Colonic mucosa (tissue), 4 donors: ENCODE measurements at regions not wholly inside any gene's neighbourhood (a gene's known extent, or its start where the extent isn't known, plus 50 kb on each side); places are given as distances from the start of the nearest gene placed in this dataset.

Source experiments
- DNase-seq: peaks from one replicate; pipeline ENCODE4 v3.0.0-alpha.2; 2020
- H3K27ac ChIP-seq: fragments of 200-600 bp; one replicate; pipeline ENCODE4 v1.8.0; 2021
- H3K27me3 ChIP-seq: fragments of 200-600 bp; one replicate; pipeline ENCODE4 v1.8.0; 2021
- H3K36me3 ChIP-seq: fragments of 200-600 bp; one replicate; pipeline ENCODE4 v1.8.0; 2021
- H3K4me1 ChIP-seq: fragments of 200-600 bp; one replicate; pipeline ENCODE4 v1.8.0; 2021; ENCODE audit warnings: mild to moderate bottlenecking
- H3K4me3 ChIP-seq: fragments of 200-600 bp; one replicate; pipeline ENCODE4 v1.8.0; 2021
- H3K9ac ChIP-seq, 2 donors: one replicate each; pipeline ENCODE4 v1.7.0; 2013; ENCODE audit warnings: control low read depth in 2 of 2, low read depth in 2 of 2, low read length in 2 of 2
- H3K9me3 ChIP-seq: fragments of 200-600 bp; one replicate; pipeline ENCODE4 v1.8.0; 2021
- intact Hi-C: fragments of 100-400 bp; cut with DNase I; formaldehyde crosslinking; loops from one replicate; pipeline ENCODE4 v1.14.1; 2022
- TF ChIP-seq, protein P1 (sequence below): fragments of 200-600 bp; IDR thresholded peaks from one replicate; pipeline ENCODE4 v1.8.0; 2022; ENCODE audit warnings: antibody characterized with exemption, mild to moderate bottlenecking
- donor health status: healthy.
- donor health status: DM: no; HTN: no; CAD: no.
- donor health status: DM: no; HTN: no; CAD: no.

DNA sequence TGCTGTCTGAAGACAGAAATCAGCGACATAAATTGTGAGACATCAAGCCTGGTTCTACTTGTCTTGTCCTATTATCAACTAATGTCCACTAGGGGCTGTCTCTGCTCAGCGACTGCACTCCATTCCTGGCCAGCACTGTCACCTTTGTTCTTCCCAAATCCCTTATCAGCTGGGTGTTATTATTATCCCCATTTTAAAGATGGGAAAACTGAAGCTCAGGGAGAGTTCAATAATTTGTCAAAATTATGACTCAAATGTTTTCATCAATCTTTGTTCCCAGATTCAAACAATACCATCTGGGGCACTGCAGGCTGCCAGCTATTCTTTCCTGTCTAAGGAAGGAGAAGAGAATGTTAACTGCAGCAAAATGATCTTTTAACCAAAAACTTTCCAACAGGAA is 431.6 kb upstream of the NFE2L3 start:
- H3K27ac ChIP-seq, result no peak overlapping the region

DNA sequence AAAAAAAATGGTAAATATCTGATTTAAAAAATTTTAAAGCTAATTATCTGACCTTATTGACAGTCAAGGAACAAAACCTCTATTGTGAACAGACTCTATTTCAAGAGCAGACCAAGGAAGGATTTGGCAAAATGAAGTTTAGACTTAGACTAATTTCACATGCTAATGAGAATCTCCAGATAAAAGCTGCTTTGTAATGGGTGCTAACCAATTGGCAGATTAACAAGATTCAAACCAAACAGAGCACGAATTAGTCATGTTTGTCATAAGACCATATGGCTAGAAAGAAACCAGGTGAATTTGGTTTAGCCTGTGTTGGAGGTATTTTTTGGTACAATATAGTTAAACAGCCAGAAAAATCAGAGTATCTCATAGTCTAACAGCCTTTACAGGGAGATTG is 429.1 kb upstream of the NFE2L3 start:
- intact Hi-C loops, result loop anchor here (10.0 kb wide), 1 partner anchor 112 kb away; no protein-coding TSS in a partner anchor
- no peaks in the 10 kb centered on the region for H3K27me3 ChIP-seq
- no peaks in the 10 kb centered on the region for H3K36me3 ChIP-seq
- H3K27ac ChIP-seq, result no peak overlapping the region
- TF ChIP-seq, protein P1, sequence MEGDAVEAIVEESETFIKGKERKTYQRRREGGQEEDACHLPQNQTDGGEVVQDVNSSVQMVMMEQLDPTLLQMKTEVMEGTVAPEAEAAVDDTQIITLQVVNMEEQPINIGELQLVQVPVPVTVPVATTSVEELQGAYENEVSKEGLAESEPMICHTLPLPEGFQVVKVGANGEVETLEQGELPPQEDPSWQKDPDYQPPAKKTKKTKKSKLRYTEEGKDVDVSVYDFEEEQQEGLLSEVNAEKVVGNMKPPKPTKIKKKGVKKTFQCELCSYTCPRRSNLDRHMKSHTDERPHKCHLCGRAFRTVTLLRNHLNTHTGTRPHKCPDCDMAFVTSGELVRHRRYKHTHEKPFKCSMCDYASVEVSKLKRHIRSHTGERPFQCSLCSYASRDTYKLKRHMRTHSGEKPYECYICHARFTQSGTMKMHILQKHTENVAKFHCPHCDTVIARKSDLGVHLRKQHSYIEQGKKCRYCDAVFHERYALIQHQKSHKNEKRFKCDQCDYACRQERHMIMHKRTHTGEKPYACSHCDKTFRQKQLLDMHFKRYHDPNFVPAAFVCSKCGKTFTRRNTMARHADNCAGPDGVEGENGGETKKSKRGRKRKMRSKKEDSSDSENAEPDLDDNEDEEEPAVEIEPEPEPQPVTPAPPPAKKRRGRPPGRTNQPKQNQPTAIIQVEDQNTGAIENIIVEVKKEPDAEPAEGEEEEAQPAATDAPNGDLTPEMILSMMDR, result no peak
- H3K9ac ChIP-seq, result no peak overlapping the region
- DNase-seq, result no peak
- no peaks in the 10 kb centered on the region for H3K4me1 ChIP-seq
- H3K9me3 ChIP-seq, result no peaks in the 10 kb centered on the region
- no peak overlapping the region for H3K4me3 ChIP-seq

More for the DNA sequence above, 431.6 kb upstream of the NFE2L3 start:
- Histone ChIP-seq H3K27me3 (no peaks in the 10 kb centered on the region), H3K4me1 (no peaks in the 10 kb centered on the region), H3K36me3 (no peaks in the 10 kb centered on the region), H3K9ac (no peak overlapping the region), H3K4me3 (no peak overlapping the region), H3K9me3 (no peaks in the 10 kb centered on the region)
- intact Hi-C loops, result loop anchor here (10.0 kb wide), 1 partner anchor 114 kb away; no protein-coding TSS in a partner anchor
- TF ChIP-seq, protein P1, result no peak
- DNase-seq, result no peak

DNA sequence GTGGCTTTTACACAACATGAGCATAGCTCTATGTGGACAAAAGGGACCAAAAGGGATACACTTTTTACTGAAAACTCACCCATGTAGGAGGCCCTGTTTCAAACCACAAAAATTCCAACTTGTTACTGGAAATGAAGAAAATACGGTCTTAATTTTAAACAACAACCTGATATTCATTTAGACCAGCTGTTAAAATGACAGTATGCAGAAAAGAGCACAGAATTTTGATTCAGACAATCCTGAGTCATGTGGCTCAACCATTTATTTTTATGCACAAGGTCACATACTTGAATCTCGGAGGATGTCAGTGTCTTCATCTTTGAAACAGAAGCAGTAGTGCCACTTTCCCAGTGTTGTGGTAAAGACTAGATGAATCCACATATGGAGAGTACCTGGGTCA is 426.5 kb upstream of the NFE2L3 start:
- TF ChIP-seq, protein P1, result no peak
- H3K4me3 ChIP-seq, result no peak overlapping the region
- no peak overlapping the region for H3K27ac ChIP-seq
- no peaks in the 10 kb centered on the region for H3K9me3 ChIP-seq
- no peak overlapping the region for H3K9ac ChIP-seq
- no peaks in the 10 kb centered on the region for H3K27me3 ChIP-seq
- H3K4me1 ChIP-seq, result no peaks in the 10 kb centered on the region
- no peaks in the 10 kb centered on the region for H3K36me3 ChIP-seq
- intact Hi-C loops, result loop anchor here (10.0 kb wide), 1 partner anchor 109 kb away; no protein-coding TSS in a partner anchor
- DNase-seq, result no peak

DNA sequence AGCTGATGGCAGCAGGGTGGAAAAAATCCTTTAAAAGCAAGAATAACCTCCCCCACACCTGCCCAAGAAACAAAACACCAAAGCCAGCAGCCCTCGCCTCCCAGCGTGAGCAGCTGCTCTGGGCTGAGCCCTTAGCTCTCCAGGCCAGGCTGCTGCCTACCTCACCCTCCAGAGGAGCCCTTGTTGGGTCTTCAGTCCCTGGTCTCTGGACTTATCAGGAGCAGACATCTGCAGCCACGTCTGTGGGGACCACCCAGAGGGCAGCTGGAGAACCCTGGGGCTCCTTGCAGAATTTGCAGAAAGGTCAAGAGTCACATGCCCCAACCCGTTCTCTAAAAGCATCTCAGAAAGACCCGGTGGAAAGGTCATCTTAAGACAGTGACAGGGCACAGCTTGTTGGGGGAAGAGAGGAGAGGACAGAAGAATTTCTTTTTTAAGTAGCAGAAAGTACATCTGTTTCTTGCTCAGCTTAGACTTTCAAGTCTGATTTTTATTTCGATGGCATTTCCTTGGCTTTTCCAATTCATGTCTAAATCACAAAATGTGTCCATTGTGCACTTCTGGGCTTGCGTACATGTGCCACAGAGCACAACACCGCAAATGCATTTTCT is 425.7 kb upstream of the NFE2L3 start:
- Histone ChIP-seq H3K4me3 (no peak overlapping the region), H3K4me1 (no peaks in the 10 kb centered on the region), H3K36me3 (no peaks in the 10 kb centered on the region), H3K9me3 (no peaks in the 10 kb centered on the region), H3K27me3 (no peaks in the 10 kb centered on the region), H3K9ac (no peak overlapping the region), H3K27ac (no peak overlapping the region)
- intact Hi-C loops, result loop anchor here (10.0 kb wide), 1 partner anchor 109 kb away; no protein-coding TSS in a partner anchor
- no peak for DNase-seq
- TF ChIP-seq, protein P1, result no peak

DNA sequence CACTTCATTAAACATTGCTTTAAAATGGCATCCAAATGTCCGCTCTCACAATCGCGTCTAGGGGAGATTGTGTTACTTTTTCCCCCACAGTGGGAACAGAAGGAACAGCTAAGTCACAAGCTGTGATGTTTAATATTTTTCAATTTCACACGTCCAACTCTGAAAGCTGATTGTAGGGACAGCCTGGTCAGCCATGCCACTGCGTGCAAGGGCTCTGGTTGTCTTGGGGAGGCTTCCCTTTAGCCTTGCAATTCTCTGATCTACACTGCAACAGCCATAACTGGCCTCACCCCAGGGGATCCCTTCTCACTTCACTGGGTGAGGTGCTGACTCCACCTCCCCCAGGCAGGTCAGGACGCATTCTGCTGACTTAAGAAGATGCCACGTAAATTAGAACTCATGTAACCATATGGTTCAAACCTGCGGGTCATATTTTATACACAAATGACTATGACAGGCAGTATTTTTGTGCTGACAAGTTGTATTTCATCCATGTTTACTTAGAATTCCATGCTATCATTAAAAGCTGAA is 425.2 kb upstream of the NFE2L3 start:
- intact Hi-C loops, result loop anchor here (10.0 kb wide), 1 partner anchor 108 kb away; no protein-coding TSS in a partner anchor
- no peak for DNase-seq
- TF ChIP-seq, protein P1, result no peak
- Histone ChIP-seq H3K9me3 (no peaks in the 10 kb centered on the region), H3K36me3 (no peaks in the 10 kb centered on the region), H3K4me1 (no peaks in the 10 kb centered on the region), H3K9ac (no peak overlapping the region), H3K27me3 (no peaks in the 10 kb centered on the region), H3K27ac (no peak overlapping the region), H3K4me3 (no peak overlapping the region)
